ENCODE measurements at regions not wholly inside any gene's neighbourhood (a gene's known extent, or its start where the extent isn't known, plus 50 kb on each side); places are given as distances from the start of the nearest gene placed in this dataset.

DNA sequence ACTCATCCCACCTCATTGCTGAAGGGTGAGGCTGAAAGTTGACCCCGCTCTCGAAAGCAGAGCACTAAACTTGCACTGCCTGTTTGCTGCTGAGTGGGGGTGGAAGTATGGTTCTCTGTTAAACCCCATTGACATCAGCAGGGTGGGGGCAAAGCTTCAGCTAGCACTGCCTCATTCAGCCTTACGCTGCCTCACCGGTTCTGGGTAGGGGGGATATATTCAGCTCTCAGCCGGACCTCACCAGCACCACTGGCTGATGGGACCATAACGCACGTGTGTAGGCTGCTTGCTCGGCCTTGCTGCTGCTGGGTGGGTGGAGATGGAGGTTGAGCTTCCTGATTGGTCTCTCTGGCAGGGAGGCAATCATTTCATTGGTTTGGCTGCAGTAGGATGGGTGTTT lies 265.7 kb upstream of the RTL1 start (continued):
- TF ChIP-seq CREB1 (CRISPR knock-in tag; IDR thresholded peaks at IDR 0.05; ENCODE audit: low read depth) (no peak), NANOG (IDR thresholded peaks at IDR 0.05; ENCODE audit: borderline replicate concordance) (no peak), POLR2AphosphoS5 (IDR thresholded peaks at IDR 0.05; ENCODE audit: low read depth) (no peak), EZH2phosphoT487 (IDR thresholded peaks at IDR 0.05; ENCODE audit: unreplicated experiment) (no peak), ZNF331 (CRISPR knock-in tag; IDR thresholded peaks at IDR 0.05; ENCODE audit: low read depth) (no peak)
- TF ChIP-seq, protein P1, sequence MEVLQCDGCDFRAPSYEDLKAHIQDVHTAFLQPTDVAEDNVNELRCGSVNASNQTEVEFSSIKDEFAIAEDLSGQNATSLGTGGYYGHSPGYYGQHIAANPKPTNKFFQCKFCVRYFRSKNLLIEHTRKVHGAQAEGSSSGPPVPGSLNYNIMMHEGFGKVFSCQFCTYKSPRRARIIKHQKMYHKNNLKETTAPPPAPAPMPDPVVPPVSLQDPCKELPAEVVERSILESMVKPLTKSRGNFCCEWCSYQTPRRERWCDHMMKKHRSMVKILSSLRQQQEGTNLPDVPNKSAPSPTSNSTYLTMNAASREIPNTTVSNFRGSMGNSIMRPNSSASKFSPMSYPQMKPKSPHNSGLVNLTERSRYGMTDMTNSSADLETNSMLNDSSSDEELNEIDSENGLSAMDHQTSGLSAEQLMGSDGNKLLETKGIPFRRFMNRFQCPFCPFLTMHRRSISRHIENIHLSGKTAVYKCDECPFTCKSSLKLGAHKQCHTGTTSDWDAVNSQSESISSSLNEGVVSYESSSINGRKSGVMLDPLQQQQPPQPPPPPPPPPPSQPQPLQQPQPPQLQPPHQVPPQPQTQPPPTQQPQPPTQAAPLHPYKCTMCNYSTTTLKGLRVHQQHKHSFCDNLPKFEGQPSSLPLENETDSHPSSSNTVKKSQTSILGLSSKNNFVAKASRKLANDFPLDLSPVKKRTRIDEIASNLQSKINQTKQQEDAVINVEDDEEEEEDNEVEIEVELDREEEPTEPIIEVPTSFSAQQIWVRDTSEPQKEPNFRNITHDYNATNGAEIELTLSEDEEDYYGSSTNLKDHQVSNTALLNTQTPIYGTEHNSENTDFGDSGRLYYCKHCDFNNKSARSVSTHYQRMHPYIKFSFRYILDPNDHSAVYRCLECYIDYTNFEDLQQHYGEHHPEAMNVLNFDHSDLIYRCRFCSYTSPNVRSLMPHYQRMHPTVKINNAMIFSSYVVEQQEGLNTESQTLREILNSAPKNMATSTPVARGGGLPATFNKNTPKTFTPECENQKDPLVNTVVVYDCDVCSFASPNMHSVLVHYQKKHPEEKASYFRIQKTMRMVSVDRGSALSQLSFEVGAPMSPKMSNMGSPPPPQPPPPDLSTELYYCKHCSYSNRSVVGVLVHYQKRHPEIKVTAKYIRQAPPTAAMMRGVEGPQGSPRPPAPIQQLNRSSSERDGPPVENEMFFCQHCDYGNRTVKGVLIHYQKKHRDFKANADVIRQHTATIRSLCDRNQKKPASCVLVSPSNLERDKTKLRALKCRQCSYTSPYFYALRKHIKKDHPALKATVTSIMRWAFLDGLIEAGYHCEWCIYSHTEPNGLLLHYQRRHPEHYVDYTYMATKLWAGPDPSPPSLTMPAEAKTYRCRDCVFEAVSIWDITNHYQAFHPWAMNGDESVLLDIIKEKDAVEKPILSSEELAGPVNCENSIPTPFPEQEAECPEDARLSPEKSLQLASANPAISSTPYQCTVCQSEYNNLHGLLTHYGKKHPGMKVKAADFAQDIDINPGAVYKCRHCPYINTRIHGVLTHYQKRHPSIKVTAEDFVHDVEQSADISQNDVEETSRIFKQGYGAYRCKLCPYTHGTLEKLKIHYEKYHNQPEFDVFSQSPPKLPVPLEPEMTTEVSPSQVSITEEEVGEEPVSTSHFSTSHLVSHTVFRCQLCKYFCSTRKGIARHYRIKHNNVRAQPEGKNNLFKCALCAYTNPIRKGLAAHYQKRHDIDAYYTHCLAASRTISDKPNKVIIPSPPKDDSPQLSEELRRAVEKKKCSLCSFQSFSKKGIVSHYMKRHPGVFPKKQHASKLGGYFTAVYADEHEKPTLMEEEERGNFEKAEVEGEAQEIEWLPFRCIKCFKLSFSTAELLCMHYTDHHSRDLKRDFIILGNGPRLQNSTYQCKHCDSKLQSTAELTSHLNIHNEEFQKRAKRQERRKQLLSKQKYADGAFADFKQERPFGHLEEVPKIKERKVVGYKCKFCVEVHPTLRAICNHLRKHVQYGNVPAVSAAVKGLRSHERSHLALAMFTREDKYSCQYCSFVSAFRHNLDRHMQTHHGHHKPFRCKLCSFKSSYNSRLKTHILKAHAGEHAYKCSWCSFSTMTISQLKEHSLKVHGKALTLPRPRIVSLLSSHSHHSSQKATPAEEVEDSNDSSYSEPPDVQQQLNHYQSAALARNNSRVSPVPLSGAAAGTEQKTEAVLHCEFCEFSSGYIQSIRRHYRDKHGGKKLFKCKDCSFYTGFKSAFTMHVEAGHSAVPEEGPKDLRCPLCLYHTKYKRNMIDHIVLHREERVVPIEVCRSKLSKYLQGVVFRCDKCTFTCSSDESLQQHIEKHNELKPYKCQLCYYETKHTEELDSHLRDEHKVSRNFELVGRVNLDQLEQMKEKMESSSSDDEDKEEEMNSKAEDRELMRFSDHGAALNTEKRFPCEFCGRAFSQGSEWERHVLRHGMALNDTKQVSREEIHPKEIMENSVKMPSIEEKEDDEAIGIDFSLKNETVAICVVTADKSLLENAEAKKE (CRISPR knock-in tag; IDR thresholded peaks at IDR 0.05): no peak

DNA sequence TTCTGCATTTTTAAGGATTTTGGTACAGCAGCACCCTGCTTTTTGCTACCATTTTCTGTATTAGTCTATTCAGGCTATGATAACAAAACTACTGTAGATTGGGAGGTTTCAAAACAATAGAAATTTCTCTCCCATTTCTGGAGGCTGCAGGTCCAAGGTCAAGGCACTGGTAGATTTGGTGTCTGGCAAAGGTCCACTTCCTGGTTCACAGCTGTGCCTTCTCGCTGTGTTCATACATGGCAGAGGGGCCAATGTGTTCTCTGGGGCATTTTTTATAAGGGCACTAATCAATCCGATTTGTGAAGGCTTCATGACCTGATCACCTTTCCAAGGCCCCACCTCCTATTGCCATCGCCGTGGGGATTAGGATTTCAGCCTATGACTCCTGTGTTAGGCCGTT lies 268.1 kb upstream of the RTL1 start:
- no peak for ATAC-seq
- Histone ChIP-seq H3K27ac (ENCODE audit: low read depth) (no peak overlapping the region), H3F3A (replicated peaks; ENCODE audit: low read depth) (no peaks in the 10 kb centered on the region), H2AFZ (no peak overlapping the region), H4K20me1 (replicated peaks; ENCODE audit: insufficient read depth) (no peaks in the 10 kb centered on the region), H3K27me3 (ENCODE audit: insufficient read depth) (no peaks in the 10 kb centered on the region), H3K4me1 (ENCODE audit: insufficient read depth) (no peaks in the 10 kb centered on the region), H3K9me2 (ENCODE audit: insufficient read depth) (peaks cover 6% of the 10 kb centered on the region; the same call in 1 of the 2 replicates), H3K79me2 (replicated peaks; ENCODE audit: insufficient read depth) (no peaks in the 10 kb centered on the region), H3K4me2 (no peak overlapping the region), H3K4me3 (no peak overlapping the region), H3K36me3 (ENCODE audit: insufficient read depth) (0 out of 2 replicates have a peak, but pooled peaks cover 3% of the 10 kb centered on the region)
- H3K27ac Mint-ChIP-seq: no peak overlapping the region
- H3K4me3 Mint-ChIP-seq: no peak overlapping the region
- peaks cover 18% of the 10 kb centered on the region; the same call in 2 of the 3 replicates for H3K36me3 Mint-ChIP-seq (ENCODE audit: low read depth)
- H3K4me1 Mint-ChIP-seq: no peaks in the 10 kb centered on the region
- peaks cover 1% of the 10 kb centered on the region for H3K27me3 Mint-ChIP-seq (ENCODE audit: insufficient read depth, low read depth, poor library complexity)
- no peak for DNase-seq (ENCODE audit: low spot score)
- peaks cover 39% of the 10 kb centered on the region for H3K9me3 Mint-ChIP-seq
- TF ChIP-seq, protein P2, sequence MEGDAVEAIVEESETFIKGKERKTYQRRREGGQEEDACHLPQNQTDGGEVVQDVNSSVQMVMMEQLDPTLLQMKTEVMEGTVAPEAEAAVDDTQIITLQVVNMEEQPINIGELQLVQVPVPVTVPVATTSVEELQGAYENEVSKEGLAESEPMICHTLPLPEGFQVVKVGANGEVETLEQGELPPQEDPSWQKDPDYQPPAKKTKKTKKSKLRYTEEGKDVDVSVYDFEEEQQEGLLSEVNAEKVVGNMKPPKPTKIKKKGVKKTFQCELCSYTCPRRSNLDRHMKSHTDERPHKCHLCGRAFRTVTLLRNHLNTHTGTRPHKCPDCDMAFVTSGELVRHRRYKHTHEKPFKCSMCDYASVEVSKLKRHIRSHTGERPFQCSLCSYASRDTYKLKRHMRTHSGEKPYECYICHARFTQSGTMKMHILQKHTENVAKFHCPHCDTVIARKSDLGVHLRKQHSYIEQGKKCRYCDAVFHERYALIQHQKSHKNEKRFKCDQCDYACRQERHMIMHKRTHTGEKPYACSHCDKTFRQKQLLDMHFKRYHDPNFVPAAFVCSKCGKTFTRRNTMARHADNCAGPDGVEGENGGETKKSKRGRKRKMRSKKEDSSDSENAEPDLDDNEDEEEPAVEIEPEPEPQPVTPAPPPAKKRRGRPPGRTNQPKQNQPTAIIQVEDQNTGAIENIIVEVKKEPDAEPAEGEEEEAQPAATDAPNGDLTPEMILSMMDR (conservative IDR thresholded peaks at IDR 0.05; ENCODE audit: low read depth in 2 of 2): no peak
- TF ChIP-seq EZH2phosphoT487 (IDR thresholded peaks at IDR 0.05; ENCODE audit: unreplicated experiment) (no peak), ZNF114 (CRISPR knock-in tag; IDR thresholded peaks at IDR 0.05) (no peak), POLR2AphosphoS5 (IDR thresholded peaks at IDR 0.05; ENCODE audit: low read depth) (no peak), STAT1 (IDR thresholded peaks at IDR 0.05; ENCODE audit: unreplicated experiment) (no peak), NANOG (IDR thresholded peaks at IDR 0.05; ENCODE audit: borderline replicate concordance) (no peak), EZH2 (IDR thresholded peaks at IDR 0.05; ENCODE audit: low read depth, unreplicated experiment) (no peak)
